ENCODE measurements at regions not wholly inside any gene's neighbourhood (a gene's known extent, or its start where the extent isn't known, plus 50 kb on each side); places are given as distances from the start of the nearest gene placed in this dataset.
A peak's percentile ranks its signal among the peaks of the same experiment; 100 is the strongest.

DNA sequence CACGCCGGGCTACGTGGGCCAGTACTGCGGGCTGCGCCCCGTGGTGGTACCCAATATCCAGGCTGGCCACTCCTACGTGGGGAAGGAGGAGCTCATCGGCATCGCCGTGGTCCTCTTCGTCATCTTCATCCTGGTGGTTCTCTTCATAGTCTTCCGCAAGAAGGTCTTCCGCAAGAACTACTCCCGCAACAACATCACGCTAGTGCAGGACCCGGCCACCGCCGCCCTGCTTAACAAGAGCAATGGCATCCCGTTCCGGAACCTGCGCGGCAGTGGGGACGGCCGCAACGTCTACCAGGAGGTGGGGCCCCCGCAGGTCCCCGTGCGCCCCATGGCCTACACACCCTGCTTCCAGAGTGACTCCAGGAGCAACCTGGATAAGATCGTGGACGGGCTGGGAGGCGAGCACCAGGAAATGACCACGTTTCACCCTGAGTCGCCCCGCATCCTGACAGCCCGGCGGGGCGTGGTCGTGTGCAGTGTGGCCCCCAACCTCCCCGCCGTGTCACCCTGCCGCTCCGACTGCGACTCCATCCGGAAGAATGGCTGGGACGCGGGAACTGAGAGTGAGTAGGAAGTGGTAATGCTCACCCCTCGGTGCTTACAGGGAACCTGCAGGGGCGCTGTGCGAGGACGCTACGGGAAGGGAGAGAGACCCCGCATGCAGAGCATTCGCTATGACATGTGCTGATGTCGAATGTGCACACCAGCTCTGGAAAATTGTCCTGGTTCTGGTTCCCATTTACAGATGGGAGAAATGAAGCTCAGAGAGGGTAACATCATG is 86.4 kb upstream of the MTNR1B start:
- no peak for DNase-seq

DNA sequence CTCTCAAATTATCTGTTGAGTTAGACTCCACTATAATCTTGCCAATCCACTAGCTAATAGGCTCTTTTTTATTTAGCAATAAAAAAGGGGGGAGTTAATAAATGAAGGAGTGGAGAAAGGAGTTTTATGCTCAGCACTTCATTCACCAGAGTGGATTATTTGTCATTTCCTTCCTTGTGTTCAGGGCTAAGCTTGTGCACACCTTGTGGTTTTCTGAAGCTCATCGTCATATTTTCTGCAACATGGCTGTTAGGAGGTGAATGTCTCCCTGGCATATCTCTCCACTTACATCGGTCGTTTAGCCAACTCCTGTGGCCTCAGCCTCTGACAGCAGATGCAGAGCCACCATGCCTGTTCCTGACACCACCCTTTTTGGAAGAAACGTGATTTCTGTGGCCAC is 83.9 kb upstream of the MTNR1B start:
- no peak for DNase-seq

DNA sequence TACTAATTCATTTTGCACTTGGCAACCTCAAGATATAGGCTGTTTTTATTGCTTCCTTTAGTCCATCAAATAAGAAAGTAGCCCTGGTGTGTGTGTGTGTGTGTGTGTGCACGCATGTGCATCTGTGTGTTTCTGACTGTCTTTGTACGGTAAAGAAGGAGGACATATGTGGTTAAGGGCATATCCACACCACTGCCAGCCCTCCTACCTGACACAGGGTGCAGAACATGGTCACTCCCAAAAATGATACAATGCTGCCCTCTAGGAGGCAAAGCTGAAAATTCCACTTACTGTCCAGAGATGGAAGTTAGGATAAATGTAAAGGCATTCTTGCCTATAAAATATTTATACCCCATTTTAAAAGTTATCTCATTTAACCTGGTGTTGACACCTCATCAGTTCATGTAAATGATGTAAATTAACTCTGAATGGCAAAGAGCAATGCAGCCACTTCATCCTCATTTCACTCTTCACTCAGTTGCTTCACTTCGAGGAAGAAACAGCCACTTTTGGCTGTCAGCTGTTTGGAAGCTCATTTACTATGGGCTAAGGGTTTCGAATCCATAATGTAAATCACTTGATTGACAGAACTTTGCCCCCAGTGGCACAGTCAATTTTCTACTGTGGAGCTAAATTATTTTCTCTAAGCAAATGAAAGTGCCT is 83.1 kb upstream of the MTNR1B start:
- DNase-seq, result peak; percentile 62

DNA sequence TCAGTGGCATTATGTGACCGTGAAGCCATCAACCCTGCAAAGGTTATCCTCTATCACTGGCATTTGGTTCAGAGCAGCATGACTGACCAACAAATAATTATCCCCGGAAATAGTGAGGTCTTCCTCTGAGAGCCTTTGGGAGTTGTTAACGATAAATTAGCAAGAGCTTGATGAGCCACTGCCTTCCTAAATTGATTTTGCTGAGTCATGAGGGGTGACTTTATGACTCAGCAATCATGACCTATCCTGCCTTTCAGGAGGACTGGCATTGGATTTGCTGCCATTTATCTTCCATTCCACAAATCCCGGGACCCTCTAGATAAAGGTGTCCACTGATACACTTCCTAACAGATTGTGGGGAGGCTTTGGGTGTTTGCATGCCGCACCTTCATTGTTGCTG is 80.8 kb upstream of the MTNR1B start:
- DNase-seq, result no peak

DNA sequence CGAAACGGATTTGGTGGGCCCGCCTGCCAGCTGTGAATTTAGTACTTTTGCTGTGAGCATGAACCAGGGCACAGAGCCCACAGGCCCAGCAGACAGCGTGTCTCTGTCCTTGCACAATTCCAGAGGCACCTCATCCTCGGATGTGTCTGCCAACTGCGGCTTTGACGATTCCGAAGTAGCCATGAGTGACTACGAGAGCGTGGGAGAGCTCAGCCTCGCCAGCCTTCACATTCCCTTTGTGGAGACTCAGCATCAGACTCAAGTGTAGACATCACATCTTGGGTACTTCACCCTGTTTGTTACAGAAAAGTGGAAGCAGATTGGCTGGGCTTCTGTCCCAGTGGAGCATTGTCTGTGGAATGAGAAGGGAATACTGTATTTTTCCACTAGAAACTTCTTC is 78.6 kb upstream of the MTNR1B start:
- no peak for DNase-seq

GRCh38 chr11:92892802-92893684 is 76.4 kb upstream of the MTNR1B start:
- no peak for DNase-seq

GRCh38 chr11:92894197-92894596 is 75.3 kb upstream of the MTNR1B start:
- DNase-seq, result no peak

GRCh38 chr11:92897487-92897886 is 72.0 kb upstream of the MTNR1B start:
- no peak for DNase-seq

GRCh38 chr11:92902417-92902816 is 67.0 kb upstream of the MTNR1B start:
- DNase-seq, result no peak

GRCh38 chr11:92907671-92908070 is 61.8 kb upstream of the MTNR1B start:
- DNase-seq, result no peak

DNA sequence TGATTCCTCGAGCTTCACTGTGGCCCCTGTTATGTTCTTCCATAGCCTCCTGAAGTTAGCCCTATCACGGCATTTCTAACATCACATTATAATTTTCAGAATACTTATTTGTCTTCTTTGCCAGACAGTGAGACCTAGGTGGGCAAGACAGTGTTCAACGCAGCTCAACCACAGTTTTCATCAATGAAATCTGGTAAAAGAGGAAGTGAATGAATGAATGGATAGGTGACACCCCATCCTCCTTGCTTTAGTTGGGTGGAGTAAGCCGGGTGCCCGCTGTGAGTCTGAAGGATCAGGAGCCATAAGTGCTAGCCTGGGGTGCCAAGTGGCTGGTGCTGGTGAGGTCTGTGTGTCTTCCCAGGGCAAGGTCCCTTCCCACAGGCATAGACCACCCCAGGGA is 60.2 kb upstream of the MTNR1B start:
- DNase-seq, result no peak

DNA sequence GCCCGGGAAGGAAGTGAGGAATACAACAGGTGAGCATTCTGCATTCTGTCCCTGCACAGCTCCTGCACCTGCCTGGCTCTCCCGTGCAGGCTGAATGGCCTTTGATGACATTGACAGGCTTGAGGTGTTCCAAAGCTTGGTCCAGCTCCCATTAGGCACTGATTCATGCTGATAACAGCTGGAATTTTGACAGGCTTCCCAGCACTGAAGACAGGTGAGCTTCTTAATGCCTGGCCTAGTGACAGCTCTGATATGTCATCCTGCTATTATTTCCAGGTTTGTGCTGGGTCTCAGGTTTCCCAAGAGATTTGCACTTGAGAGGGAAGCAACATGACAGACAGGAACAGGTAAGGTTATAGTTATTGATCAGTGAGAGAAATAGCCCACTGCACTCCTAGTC is 58.0 kb upstream of the MTNR1B start:
- no peak for DNase-seq

- no peak for DNase-seq
Measured at GRCh38 chr11:92915551-92915950, 53.9 kb upstream of the MTNR1B start.

DNA sequence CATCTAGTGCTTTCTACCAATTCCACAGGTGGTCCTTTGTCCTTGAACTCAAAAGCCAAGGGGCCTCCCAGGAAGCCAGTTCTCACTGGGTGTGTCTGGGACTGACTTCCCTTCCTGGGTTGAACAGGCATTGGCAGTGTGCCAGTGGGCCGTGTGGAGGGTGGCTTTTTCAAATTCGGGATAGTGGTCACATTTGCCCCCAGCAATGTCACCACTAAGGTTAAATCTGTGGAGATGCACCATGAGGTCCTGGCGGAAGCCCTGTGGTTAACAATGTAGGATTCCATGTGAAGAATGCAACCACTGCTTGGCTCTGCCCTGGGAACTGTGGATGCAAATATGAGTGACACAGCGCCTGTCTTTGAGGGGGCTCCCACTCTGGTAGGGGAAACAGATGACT is 53.2 kb upstream of the MTNR1B start:
- peak; percentile 19 for DNase-seq

- DNase-seq, result no peak
Measured at GRCh38 chr11:92917927-92918326, 51.5 kb upstream of the MTNR1B start.

DNA sequence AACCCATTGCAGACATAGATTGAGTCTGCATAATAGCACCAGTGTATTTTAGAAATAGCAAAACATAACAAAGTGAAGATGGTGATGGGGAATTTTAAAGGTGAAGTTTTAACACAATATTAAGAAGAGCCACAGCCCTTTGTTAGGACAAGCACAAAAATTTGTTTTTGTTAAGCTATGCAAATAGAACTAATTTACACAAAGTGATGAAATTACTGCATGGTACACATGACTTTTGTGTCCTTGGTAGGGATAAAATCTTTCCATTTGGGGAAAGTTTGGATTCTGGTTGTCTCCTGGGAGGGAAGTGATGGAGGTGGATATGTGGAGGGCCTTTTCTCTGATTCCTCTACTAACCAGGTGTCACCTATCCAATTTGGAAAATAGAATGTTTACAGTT is 50.4 kb upstream of the MTNR1B start:
- DNase-seq, result no peak

Measured in femur (tissue), 1 donor.